Liver (tissue), 8 donors: ENCODE measurements at regions not wholly inside any gene's neighbourhood (a gene's known extent, or its start where the extent isn't known, plus 50 kb on each side); places are given as distances from the start of the nearest gene placed in this dataset.

Source experiments
- DNase-seq: peaks from one replicate; pipeline ENCODE4 v3.0.0-alpha.2; 2017; ENCODE audit warnings: low spot score
- H3K27ac ChIP-seq, 2 donors: one replicate each; pipeline ENCODE4 v1.7.0; 2013; ENCODE audit warnings: inconsistent platforms in 2 of 2, low read length in 2 of 2, control low read depth in 1 of 2, low read depth in 1 of 2, mild to moderate bottlenecking in 1 of 2
- H3K27me3 ChIP-seq, 4 donors: one replicate each; pipeline versions ENCODE4 v1.6.1 to v1.7.0; 2013; ENCODE audit warnings: low read length in 3 of 4, inconsistent platforms in 1 of 4, mild to moderate bottlenecking in 1 of 4, moderate library complexity in 1 of 4; ENCODE audit not compliant: control insufficient read depth in 4 of 4, insufficient read depth in 4 of 4
- H3K36me3 ChIP-seq, 4 donors: one replicate each; pipeline versions ENCODE4 v1.6.1 to v1.7.0; 2013; ENCODE audit warnings: low read length in 3 of 4, mild to moderate bottlenecking in 3 of 4, low read depth in 1 of 4, moderate library complexity in 1 of 4; ENCODE audit not compliant: control insufficient read depth in 4 of 4, insufficient read depth in 3 of 4
- H3K4me1 ChIP-seq, 4 donors: one replicate each; pipeline versions ENCODE4 v1.6.1 to v1.7.0; 2013; ENCODE audit warnings: low read length in 3 of 4, mild to moderate bottlenecking in 3 of 4, moderate library complexity in 1 of 4; ENCODE audit not compliant: control insufficient read depth in 4 of 4, insufficient read depth in 4 of 4
- H3K4me3 ChIP-seq, 3 donors: one replicate each; pipeline versions ENCODE4 v1.6.1 to v1.7.0; 2013; ENCODE audit warnings: low read length in 3 of 3, control low read depth in 1 of 3, low read depth in 1 of 3, mild to moderate bottlenecking in 1 of 3
- H3K9ac ChIP-seq, 2 donors: one replicate each; pipeline ENCODE4 v1.7.0; 2013; ENCODE audit warnings: low read length in 2 of 2, mild to moderate bottlenecking in 2 of 2, moderate library complexity in 2 of 2, control low read depth in 1 of 2, low read depth in 1 of 2
- H3K9me3 ChIP-seq, 4 donors: one replicate each; pipeline versions ENCODE4 v1.6.1 to v1.7.0; 2013; ENCODE audit warnings: low read length in 3 of 4; ENCODE audit not compliant: control insufficient read depth in 4 of 4
- EGR1 ChIP-seq, 2 donors: IDR thresholded peaks; 2 replicates each; pipeline ENCODE4 v1.6.1; 2016 to 2018; ENCODE audit warnings: antibody characterized with exemption in 2 of 2, low read depth in 2 of 2
- FOXA1 ChIP-seq: IDR thresholded peaks from 2 replicates; pipeline ENCODE4 v1.6.1; 2016; ENCODE audit warnings: antibody characterized with exemption
- FOXA2 ChIP-seq: IDR thresholded peaks from 2 replicates; pipeline ENCODE4 v1.6.1; 2016; ENCODE audit warnings: antibody characterized with exemption
- GABPA ChIP-seq, 2 donors: IDR thresholded peaks in 1 of 2; conservative IDR thresholded peaks in 1 of 2; 2 replicates each; pipeline ENCODE4 v1.6.1; 2016; ENCODE audit warnings: antibody characterized with exemption in 2 of 2, mild to moderate bottlenecking in 1 of 2, moderate library complexity in 1 of 2
- HNF4A ChIP-seq, 2 donors: conservative IDR thresholded peaks; 2 replicates each; pipeline ENCODE4 v1.6.1; 2016; ENCODE audit warnings: antibody characterized with exemption in 2 of 2, mild to moderate bottlenecking in 2 of 2
- HNF4G ChIP-seq: IDR thresholded peaks from 2 replicates; pipeline ENCODE4 v1.6.1; 2016; ENCODE audit warnings: antibody characterized with exemption
- JUND ChIP-seq, 2 donors: IDR thresholded peaks; 2 replicates each; pipeline ENCODE4 v1.6.1; 2016; ENCODE audit warnings: antibody characterized with exemption in 2 of 2
- NR2F2 ChIP-seq: IDR thresholded peaks from 2 replicates; pipeline ENCODE4 v1.6.1; 2016; ENCODE audit warnings: antibody characterized with exemption
- RAD21 ChIP-seq, 2 donors: IDR thresholded peaks; 2 replicates each; pipeline ENCODE4 v1.6.1; 2016; ENCODE audit warnings: antibody characterized with exemption in 2 of 2, mild to moderate bottlenecking in 2 of 2
- RXRA ChIP-seq, 2 donors: IDR thresholded peaks; 2 replicates each; pipeline ENCODE4 v1.6.1; 2017 to 2018; ENCODE audit warnings: antibody characterized with exemption in 2 of 2, mild to moderate bottlenecking in 1 of 2
- SP1 ChIP-seq: IDR thresholded peaks from 2 replicates; pipeline ENCODE4 v1.6.1; 2018; ENCODE audit warnings: antibody characterized with exemption, mild to moderate bottlenecking
- TAF1 ChIP-seq: conservative IDR thresholded peaks from 2 replicates; pipeline ENCODE4 v1.6.1; 2016; ENCODE audit warnings: antibody characterized with exemption, mild to moderate bottlenecking
- ZBTB33 ChIP-seq: IDR thresholded peaks from 2 replicates; pipeline ENCODE4 v1.6.1; 2016; ENCODE audit warnings: antibody characterized with exemption
- WGBS: extraction: QIAGEN DNeasy Blood & Tissue Kit; methylation state at CpG from one replicate; pipeline ENCODE4 v1.1.7; 2013; 5-methylcytosine and 5-hydroxymethylcytosine counted together
- TF ChIP-seq, protein P1 (sequence below): IDR thresholded peaks from 2 replicates; pipeline ENCODE4 v1.6.1; 2016; ENCODE audit warnings: antibody characterized with exemption, mild to moderate bottlenecking
- TF ChIP-seq, protein P2 (sequence below): IDR thresholded peaks from 2 replicates; pipeline ENCODE4 v1.6.1; 2016; ENCODE audit warnings: antibody characterized with exemption
- TF ChIP-seq, protein P3 (sequence below): IDR thresholded peaks from 2 replicates; pipeline ENCODE4 v1.6.1; 2016; ENCODE audit warnings: antibody characterized with exemption
- TF ChIP-seq, protein P4 (sequence below): fragments of 150-350 bp; IDR thresholded peaks from 2 replicates; pipeline ENCODE4 v1.5.1; 2017; ENCODE audit warnings: improper control_type of control experiment, low read depth, low read length; ENCODE audit not compliant: missing input control
- donor health status: healthy.
- donor health status: healthy.
- donor health status: healthy.
- donor health status: healthy.
- donor health status: healthy.

GRCh38 chr9:86837345-86837744 lies 110.0 kb downstream of the GAS1 start:
- Histone ChIP-seq H3K4me3 (no peak overlapping the region), H3K9ac (no peak overlapping the region), H3K27me3 (no peaks in the 10 kb centered on the region), H3K36me3 (no peaks in the 10 kb centered on the region), H3K4me1 (no peaks in the 10 kb centered on the region), H3K9me3 (no peaks in the 10 kb centered on the region), H3K27ac (no peak overlapping the region)
- no peak for DNase-seq
- 82% methylated on average over 4 of the region's 4 CpGs for whole genome bisulfite sequencing
- TF ChIP-seq, protein P1, sequence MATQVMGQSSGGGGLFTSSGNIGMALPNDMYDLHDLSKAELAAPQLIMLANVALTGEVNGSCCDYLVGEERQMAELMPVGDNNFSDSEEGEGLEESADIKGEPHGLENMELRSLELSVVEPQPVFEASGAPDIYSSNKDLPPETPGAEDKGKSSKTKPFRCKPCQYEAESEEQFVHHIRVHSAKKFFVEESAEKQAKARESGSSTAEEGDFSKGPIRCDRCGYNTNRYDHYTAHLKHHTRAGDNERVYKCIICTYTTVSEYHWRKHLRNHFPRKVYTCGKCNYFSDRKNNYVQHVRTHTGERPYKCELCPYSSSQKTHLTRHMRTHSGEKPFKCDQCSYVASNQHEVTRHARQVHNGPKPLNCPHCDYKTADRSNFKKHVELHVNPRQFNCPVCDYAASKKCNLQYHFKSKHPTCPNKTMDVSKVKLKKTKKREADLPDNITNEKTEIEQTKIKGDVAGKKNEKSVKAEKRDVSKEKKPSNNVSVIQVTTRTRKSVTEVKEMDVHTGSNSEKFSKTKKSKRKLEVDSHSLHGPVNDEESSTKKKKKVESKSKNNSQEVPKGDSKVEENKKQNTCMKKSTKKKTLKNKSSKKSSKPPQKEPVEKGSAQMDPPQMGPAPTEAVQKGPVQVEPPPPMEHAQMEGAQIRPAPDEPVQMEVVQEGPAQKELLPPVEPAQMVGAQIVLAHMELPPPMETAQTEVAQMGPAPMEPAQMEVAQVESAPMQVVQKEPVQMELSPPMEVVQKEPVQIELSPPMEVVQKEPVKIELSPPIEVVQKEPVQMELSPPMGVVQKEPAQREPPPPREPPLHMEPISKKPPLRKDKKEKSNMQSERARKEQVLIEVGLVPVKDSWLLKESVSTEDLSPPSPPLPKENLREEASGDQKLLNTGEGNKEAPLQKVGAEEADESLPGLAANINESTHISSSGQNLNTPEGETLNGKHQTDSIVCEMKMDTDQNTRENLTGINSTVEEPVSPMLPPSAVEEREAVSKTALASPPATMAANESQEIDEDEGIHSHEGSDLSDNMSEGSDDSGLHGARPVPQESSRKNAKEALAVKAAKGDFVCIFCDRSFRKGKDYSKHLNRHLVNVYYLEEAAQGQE = no peak
- TF ChIP-seq RXRA (IDR thresholded peaks at IDR 0.05) = no peak
- no peak for TF ChIP-seq RAD21 (IDR thresholded peaks at IDR 0.05)
- TF ChIP-seq JUND (IDR thresholded peaks at IDR 0.05) = no peak
- TF ChIP-seq NR2F2 = no peak
- TF ChIP-seq HNF4A (conservative IDR thresholded peaks at IDR 0.05) = no peak
- TF ChIP-seq FOXA2 = no peak
- no peak for TF ChIP-seq FOXA1
- TF ChIP-seq HNF4G = no peak
- TF ChIP-seq, protein P2, sequence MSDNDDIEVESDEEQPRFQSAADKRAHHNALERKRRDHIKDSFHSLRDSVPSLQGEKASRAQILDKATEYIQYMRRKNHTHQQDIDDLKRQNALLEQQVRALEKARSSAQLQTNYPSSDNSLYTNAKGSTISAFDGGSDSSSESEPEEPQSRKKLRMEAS = no peak

- 83% methylated on average over 5 of the region's 5 CpGs for WGBS
- Histone ChIP-seq H3K9ac (no peak overlapping the region), H3K4me1 (no peaks in the 10 kb centered on the region), H3K9me3 (no peaks in the 10 kb centered on the region), H3K4me3 (no peak overlapping the region), H3K27ac (no peak overlapping the region), H3K36me3 (no peaks in the 10 kb centered on the region), H3K27me3 (no peaks in the 10 kb centered on the region)
- no peak for DNase-seq
- TF ChIP-seq, protein P1 = no peak
- TF ChIP-seq RAD21 (IDR thresholded peaks at IDR 0.05) (no peak), RXRA (IDR thresholded peaks at IDR 0.05) (no peak), SP1 (no peak), ZBTB33 (no peak), FOXA2 (no peak), TAF1 (no peak), NR2F2 (no peak), GABPA (IDR thresholded peaks at IDR 0.05 in 1 of 2, conservative IDR thresholded peaks at IDR 0.05 in 1 of 2) (no peak), HNF4A (conservative IDR thresholded peaks at IDR 0.05) (no peak), JUND (IDR thresholded peaks at IDR 0.05) (no peak), EGR1 (IDR thresholded peaks at IDR 0.05; ENCODE audit: low read depth in 2 of 2) (no peak)
- TF ChIP-seq, protein P3, sequence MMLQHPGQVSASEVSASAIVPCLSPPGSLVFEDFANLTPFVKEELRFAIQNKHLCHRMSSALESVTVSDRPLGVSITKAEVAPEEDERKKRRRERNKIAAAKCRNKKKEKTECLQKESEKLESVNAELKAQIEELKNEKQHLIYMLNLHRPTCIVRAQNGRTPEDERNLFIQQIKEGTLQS = no peak
- TF ChIP-seq, protein P4, sequence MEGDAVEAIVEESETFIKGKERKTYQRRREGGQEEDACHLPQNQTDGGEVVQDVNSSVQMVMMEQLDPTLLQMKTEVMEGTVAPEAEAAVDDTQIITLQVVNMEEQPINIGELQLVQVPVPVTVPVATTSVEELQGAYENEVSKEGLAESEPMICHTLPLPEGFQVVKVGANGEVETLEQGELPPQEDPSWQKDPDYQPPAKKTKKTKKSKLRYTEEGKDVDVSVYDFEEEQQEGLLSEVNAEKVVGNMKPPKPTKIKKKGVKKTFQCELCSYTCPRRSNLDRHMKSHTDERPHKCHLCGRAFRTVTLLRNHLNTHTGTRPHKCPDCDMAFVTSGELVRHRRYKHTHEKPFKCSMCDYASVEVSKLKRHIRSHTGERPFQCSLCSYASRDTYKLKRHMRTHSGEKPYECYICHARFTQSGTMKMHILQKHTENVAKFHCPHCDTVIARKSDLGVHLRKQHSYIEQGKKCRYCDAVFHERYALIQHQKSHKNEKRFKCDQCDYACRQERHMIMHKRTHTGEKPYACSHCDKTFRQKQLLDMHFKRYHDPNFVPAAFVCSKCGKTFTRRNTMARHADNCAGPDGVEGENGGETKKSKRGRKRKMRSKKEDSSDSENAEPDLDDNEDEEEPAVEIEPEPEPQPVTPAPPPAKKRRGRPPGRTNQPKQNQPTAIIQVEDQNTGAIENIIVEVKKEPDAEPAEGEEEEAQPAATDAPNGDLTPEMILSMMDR = no peak
These were observed 110.5 kb downstream of the GAS1 start for GRCh38 chr9:86836797-86837196.
